T-helper 2 cell treated with Interferon-gamma antibody and Interleukin-4, amounts not matched to agents 5 μg/mL and 100 μg/mL, for 36 hours (primary cell): ENCODE measurements at regions not wholly inside any gene's neighbourhood (a gene's known extent, or its start where the extent isn't known, plus 50 kb on each side); places are given as distances from the start of the nearest gene placed in this dataset.

Source experiments
- DNase-seq: peaks from one replicate; pipeline ENCODE4 v3.0.0; 2021; ENCODE audit warnings: low spot score
- H3K27ac Mint-ChIP-seq: one replicate; pipeline ENCODE4 v1.8.0; 2021; ENCODE audit warnings: mild to moderate bottlenecking, mixed read lengths
- H3K27me3 Mint-ChIP-seq: one replicate; pipeline ENCODE4 v1.8.0; 2021; ENCODE audit warnings: low read depth, mixed read lengths
- H3K36me3 Mint-ChIP-seq: one replicate; pipeline ENCODE4 v1.8.0; 2021; ENCODE audit warnings: low read depth, mixed read lengths
- H3K4me1 Mint-ChIP-seq: one replicate; pipeline ENCODE4 v1.8.0; 2021; ENCODE audit warnings: low read depth, mixed read lengths
- H3K4me3 Mint-ChIP-seq: one replicate; pipeline ENCODE4 v1.8.0; 2022; ENCODE audit warnings: mild to moderate bottlenecking, moderate library complexity, mixed read lengths
- H3K9me3 Mint-ChIP-seq: one replicate; pipeline ENCODE4 v1.8.0; 2021; ENCODE audit warnings: mixed read lengths

DNA sequence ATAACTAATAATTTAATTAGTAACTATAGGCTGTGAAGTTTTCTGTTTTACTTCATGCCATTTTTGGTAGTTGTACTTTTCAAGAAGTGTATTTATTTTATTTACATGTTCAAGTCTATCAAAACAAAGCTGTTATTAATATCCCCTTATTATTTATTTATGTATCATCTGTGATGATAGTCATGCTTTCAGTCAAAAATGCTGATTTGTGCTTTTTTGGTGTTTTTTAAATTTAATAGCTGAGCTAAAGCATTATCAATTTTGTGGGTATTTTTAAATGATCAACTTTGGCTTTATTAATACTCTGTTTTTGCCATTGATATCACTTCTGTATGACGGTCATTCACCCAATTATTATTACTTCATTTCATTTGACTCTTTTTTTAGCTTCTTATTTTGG lies 1229.2 kb upstream of the CADM2 start:
- H3K9me3 Mint-ChIP-seq = peaks cover 32% of the 10 kb centered on the region
- no peaks in the 10 kb centered on the region for H3K27me3 Mint-ChIP-seq
- H3K27ac Mint-ChIP-seq = no peak overlapping the region
- no peaks in the 10 kb centered on the region for H3K36me3 Mint-ChIP-seq
- DNase-seq = no peak
- no peaks in the 10 kb centered on the region for H3K4me1 Mint-ChIP-seq
- H3K4me3 Mint-ChIP-seq = no peak overlapping the region

GRCh38 chr3:83734656-83735055 lies 1224.1 kb upstream of the CADM2 start:
- no peaks in the 10 kb centered on the region for H3K36me3 Mint-ChIP-seq
- H3K4me3 Mint-ChIP-seq = no peak overlapping the region
- DNase-seq = no peak
- no peaks in the 10 kb centered on the region for H3K27me3 Mint-ChIP-seq
- H3K9me3 Mint-ChIP-seq = peaks cover 13% of the 10 kb centered on the region
- no peak overlapping the region for H3K27ac Mint-ChIP-seq
- no peaks in the 10 kb centered on the region for H3K4me1 Mint-ChIP-seq

GRCh38 chr3:83738202-83738601 lies 1220.6 kb upstream of the CADM2 start:
- Mint-ChIP-seq H3K27me3 (no peaks in the 10 kb centered on the region), H3K4me1 (no peaks in the 10 kb centered on the region), H3K36me3 (no peaks in the 10 kb centered on the region), H3K27ac (no peak overlapping the region), H3K9me3 (peaks cover 18% of the 10 kb centered on the region), H3K4me3 (no peak overlapping the region)
- no peak for DNase-seq

GRCh38 chr3:83740504-83740903 lies 1218.3 kb upstream of the CADM2 start:
- Mint-ChIP-seq H3K27ac (no peak overlapping the region), H3K4me1 (no peaks in the 10 kb centered on the region), H3K27me3 (no peaks in the 10 kb centered on the region), H3K36me3 (no peaks in the 10 kb centered on the region), H3K9me3 (peaks cover 17% of the 10 kb centered on the region), H3K4me3 (no peak overlapping the region)
- no peak for DNase-seq

GRCh38 chr3:83765956-83766355 lies 1192.8 kb upstream of the CADM2 start:
- Mint-ChIP-seq H3K4me1 (no peaks in the 10 kb centered on the region), H3K4me3 (no peak overlapping the region), H3K36me3 (no peaks in the 10 kb centered on the region), H3K9me3 (peaks cover 30% of the 10 kb centered on the region), H3K27ac (no peak overlapping the region), H3K27me3 (no peaks in the 10 kb centered on the region)
- no peak for DNase-seq

DNA sequence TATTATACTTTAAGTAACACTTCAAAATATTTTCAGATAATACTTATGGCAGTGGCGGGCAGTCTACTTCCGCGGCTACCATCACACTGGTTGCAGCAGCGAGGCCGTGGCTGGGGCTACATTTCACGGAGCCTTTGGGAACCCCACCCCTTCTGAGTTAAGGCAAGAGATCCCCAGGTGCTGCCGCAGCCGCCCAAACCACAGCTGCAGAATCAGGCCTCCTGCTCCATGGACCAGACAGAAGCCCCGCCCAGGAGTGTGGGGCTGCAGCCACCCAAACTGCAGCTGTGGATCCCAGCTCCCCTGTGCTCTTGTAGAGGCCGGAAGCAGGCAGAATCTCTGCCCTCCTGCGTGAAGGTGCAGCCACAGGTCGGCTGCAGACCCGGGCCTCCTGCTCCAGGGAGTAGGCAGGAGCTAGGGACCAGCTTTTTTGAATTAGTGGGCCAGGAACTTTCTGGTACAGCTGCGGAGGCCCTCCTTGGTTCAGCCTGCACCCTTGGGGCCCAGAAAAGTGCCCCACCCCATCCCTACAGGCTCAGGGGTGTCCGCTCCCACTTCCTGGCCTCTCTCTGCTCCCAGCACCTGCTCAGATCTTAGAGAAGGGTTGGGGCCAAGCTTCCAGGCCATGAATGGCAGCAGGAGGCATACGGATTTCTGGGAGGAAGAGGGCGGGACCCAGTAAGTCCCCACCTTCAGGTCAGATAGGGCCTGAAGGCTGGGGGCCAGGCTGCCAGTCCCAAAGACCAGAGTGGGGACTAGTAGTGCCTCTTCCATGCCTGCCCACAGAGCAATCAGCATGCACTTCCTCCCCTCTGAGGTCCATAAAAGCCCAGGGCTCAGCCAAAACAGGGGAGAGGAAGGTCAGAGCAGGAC lies 1188.8 kb upstream of the CADM2 start:
- Mint-ChIP-seq H3K27me3 (no peaks in the 10 kb centered on the region), H3K36me3 (no peaks in the 10 kb centered on the region), H3K4me1 (no peaks in the 10 kb centered on the region), H3K4me3 (no peak overlapping the region), H3K27ac (no peak overlapping the region), H3K9me3 (peaks cover 18% of the 10 kb centered on the region)
- no peak for DNase-seq

- no peak overlapping the region for H3K27ac Mint-ChIP-seq
- peaks cover 16% of the 10 kb centered on the region for H3K9me3 Mint-ChIP-seq
- H3K4me1 Mint-ChIP-seq = no peaks in the 10 kb centered on the region
- H3K4me3 Mint-ChIP-seq = no peak overlapping the region
- DNase-seq = no peak
- H3K36me3 Mint-ChIP-seq = no peaks in the 10 kb centered on the region
- no peaks in the 10 kb centered on the region for H3K27me3 Mint-ChIP-seq
Observed at GRCh38 chr3:83770664-83771402, 1188.0 kb upstream of the CADM2 start.

GRCh38 chr3:83802801-83803200 lies 1156.0 kb upstream of the CADM2 start:
- no peak overlapping the region for H3K27ac Mint-ChIP-seq

GRCh38 chr3:83807511-83807910 lies 1151.3 kb upstream of the CADM2 start:
- DNase-seq = no peak
- H3K9me3 Mint-ChIP-seq = peaks cover 39% of the 10 kb centered on the region
- H3K36me3 Mint-ChIP-seq = no peaks in the 10 kb centered on the region
- no peak overlapping the region for H3K4me3 Mint-ChIP-seq
- no peaks in the 10 kb centered on the region for H3K4me1 Mint-ChIP-seq
- no peaks in the 10 kb centered on the region for H3K27me3 Mint-ChIP-seq
- H3K27ac Mint-ChIP-seq = no peak overlapping the region

More at GRCh38 chr3:83802801-83803200, 1156.0 kb upstream of the CADM2 start:
- Mint-ChIP-seq H3K9me3 (peaks cover 36% of the 10 kb centered on the region), H3K36me3 (no peaks in the 10 kb centered on the region), H3K4me3 (no peak overlapping the region), H3K27me3 (no peaks in the 10 kb centered on the region), H3K4me1 (no peaks in the 10 kb centered on the region)
- no peak for DNase-seq

DNA sequence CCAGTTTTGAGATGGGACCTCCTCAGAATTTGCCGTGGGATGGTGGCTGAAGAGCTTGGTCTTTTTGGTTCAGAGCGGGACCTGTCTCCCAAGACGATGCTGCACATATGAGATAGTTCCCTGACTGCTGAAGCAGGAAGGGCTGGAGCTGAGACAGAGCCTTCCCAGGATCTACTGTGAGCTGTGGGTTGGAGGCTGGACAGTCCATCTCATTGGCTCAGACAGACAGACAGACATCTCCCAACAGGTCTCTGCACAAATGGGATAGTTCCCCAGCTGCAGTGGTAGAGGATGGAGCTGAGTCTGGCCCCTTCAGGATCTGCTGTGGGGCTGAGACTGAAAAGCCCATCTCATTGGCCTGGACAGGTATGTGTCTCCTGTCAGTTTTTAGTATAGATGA lies 1145.6 kb upstream of the CADM2 start:
- Mint-ChIP-seq H3K4me3 (no peak overlapping the region), H3K4me1 (no peaks in the 10 kb centered on the region), H3K27me3 (no peaks in the 10 kb centered on the region), H3K36me3 (no peaks in the 10 kb centered on the region), H3K27ac (no peak overlapping the region), H3K9me3 (peaks cover 40% of the 10 kb centered on the region)
- DNase-seq = no peak

- Mint-ChIP-seq H3K27ac (no peak overlapping the region), H3K9me3 (peaks cover 28% of the 10 kb centered on the region), H3K27me3 (no peaks in the 10 kb centered on the region), H3K4me3 (no peak overlapping the region), H3K36me3 (no peaks in the 10 kb centered on the region), H3K4me1 (no peaks in the 10 kb centered on the region)
- DNase-seq = no peak
Observed at GRCh38 chr3:83816653-83817052, 1142.1 kb upstream of the CADM2 start.

- Mint-ChIP-seq H3K36me3 (no peaks in the 10 kb centered on the region), H3K4me1 (no peaks in the 10 kb centered on the region), H3K27ac (no peak overlapping the region), H3K9me3 (peaks cover 25% of the 10 kb centered on the region), H3K4me3 (no peak overlapping the region), H3K27me3 (no peaks in the 10 kb centered on the region)
- DNase-seq = no peak
Observed at GRCh38 chr3:83821506-83821905, 1137.3 kb upstream of the CADM2 start.

GRCh38 chr3:83823095-83823494 lies 1135.7 kb upstream of the CADM2 start:
- peaks cover 25% of the 10 kb centered on the region for H3K9me3 Mint-ChIP-seq
- no peaks in the 10 kb centered on the region for H3K27me3 Mint-ChIP-seq
- DNase-seq = no peak
- H3K4me1 Mint-ChIP-seq = no peaks in the 10 kb centered on the region
- H3K4me3 Mint-ChIP-seq = no peak overlapping the region
- no peaks in the 10 kb centered on the region for H3K36me3 Mint-ChIP-seq
- H3K27ac Mint-ChIP-seq = no peak overlapping the region

GRCh38 chr3:83835040-83835439 lies 1123.7 kb upstream of the CADM2 start:
- Mint-ChIP-seq H3K36me3 (no peaks in the 10 kb centered on the region), H3K9me3 (peaks cover 9% of the 10 kb centered on the region), H3K27ac (no peak overlapping the region), H3K4me3 (no peak overlapping the region), H3K27me3 (no peaks in the 10 kb centered on the region), H3K4me1 (no peaks in the 10 kb centered on the region)
- no peak for DNase-seq
